ENCODE measurements at regions not wholly inside any gene's neighbourhood (a gene's known extent, or its start where the extent isn't known, plus 50 kb on each side); places are given as distances from the start of the nearest gene placed in this dataset.
A peak's percentile ranks its signal among the peaks of the same experiment; 100 is the strongest.

DNA sequence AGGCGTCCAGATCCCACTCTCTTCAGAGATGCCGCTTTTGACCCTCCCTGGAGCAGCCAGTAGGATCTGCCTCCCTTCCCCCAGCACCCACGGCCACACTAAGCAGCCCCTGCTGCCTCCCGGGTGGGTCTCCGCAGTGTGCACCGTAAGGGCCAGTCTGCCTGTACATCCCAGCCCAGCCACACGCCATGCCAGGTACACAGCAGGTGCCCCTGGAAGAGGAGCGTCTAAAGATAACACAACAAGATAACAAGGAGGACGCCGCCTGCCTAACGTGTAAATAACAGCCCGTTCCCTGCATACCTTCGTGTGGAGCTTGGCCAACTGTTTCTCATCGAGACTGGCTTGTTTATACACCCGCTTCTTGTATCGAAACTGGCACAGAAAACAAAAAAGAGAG, 139.4 kb downstream of the SHANK2 start:
- Histone ChIP-seq H3K4me1 (ENCODE audit: control insufficient read depth in 4 of 4, insufficient read depth in 4 of 4, low read length in 3 of 4) (peaks cover 0 to 3% (median 1%) of the 10 kb centered on the region in 4 donors), H3K36me3 (ENCODE audit: control insufficient read depth in 4 of 4, insufficient read depth in 3 of 4, low read depth in 1 of 4, low read length in 3 of 4) (peaks cover 3 to 33% (median 11%) of the 10 kb centered on the region in 4 donors), H3K9me3 (ENCODE audit: control insufficient read depth in 4 of 4, low read length in 3 of 4) (no peaks in the 10 kb centered on the region), H3K4me3 (ENCODE audit: low read depth in 1 of 3, low read length in 3 of 3) (no peak overlapping the region), H3K27me3 (ENCODE audit: control insufficient read depth in 4 of 4, insufficient read depth in 4 of 4, low read length in 3 of 4) (no peaks in the 10 kb centered on the region), H3K27ac (ENCODE audit: low read depth in 1 of 2, low read length in 2 of 2) (no peak overlapping the region), H3K9ac (ENCODE audit: low read depth in 1 of 2, low read length in 2 of 2) (no peak overlapping the region)
- no peak for DNase-seq (ENCODE audit: low spot score)
- peak; percentile 29 for TF ChIP-seq FOXA2 (IDR thresholded peaks at IDR 0.05)
- no peak for TF ChIP-seq ATF3 (IDR thresholded peaks at IDR 0.05)
- 43% methylated on average over 16 of the region's 16 CpGs for WGBS

- H3K9me3 ChIP-seq (ENCODE audit: control insufficient read depth in 4 of 4, low read length in 3 of 4): no peaks in the 10 kb centered on the region
- H3K36me3 ChIP-seq (ENCODE audit: control insufficient read depth in 4 of 4, insufficient read depth in 3 of 4, low read depth in 1 of 4, low read length in 3 of 4): peaks cover 3 to 38% (median 11%) of the 10 kb centered on the region in 4 donors
- H3K27ac ChIP-seq (ENCODE audit: low read depth in 1 of 2, low read length in 2 of 2): no peak overlapping the region
- no peak for TF ChIP-seq EGR1 (IDR thresholded peaks at IDR 0.05; ENCODE audit: low read depth in 2 of 2)
- no peak for TF ChIP-seq FOXA2 (IDR thresholded peaks at IDR 0.05)
- TF ChIP-seq HNF4G (IDR thresholded peaks at IDR 0.05): no peak
- no peak for TF ChIP-seq HNF4A (conservative IDR thresholded peaks at IDR 0.05)
- TF ChIP-seq TAF1 (conservative IDR thresholded peaks at IDR 0.05): no peak
- no peak for TF ChIP-seq ZBTB33 (IDR thresholded peaks at IDR 0.05)
- TF ChIP-seq CTCF (IDR thresholded peaks at IDR 0.05; ENCODE audit: low read depth, low read length, missing input control): no peak
- TF ChIP-seq ATF3 (IDR thresholded peaks at IDR 0.05): no peak
- TF ChIP-seq FOXA1 (IDR thresholded peaks at IDR 0.05): no peak
- no peak for TF ChIP-seq REST (IDR thresholded peaks at IDR 0.05)
- no peak overlapping the region for H3K4me3 ChIP-seq (ENCODE audit: low read depth in 1 of 3, low read length in 3 of 3)
- no peaks in the 10 kb centered on the region for H3K27me3 ChIP-seq (ENCODE audit: control insufficient read depth in 4 of 4, insufficient read depth in 4 of 4, low read length in 3 of 4)
- H3K4me1 ChIP-seq (ENCODE audit: control insufficient read depth in 4 of 4, insufficient read depth in 4 of 4, low read length in 3 of 4): peaks cover 0 to 2% (median under 1%) of the 10 kb centered on the region in 4 donors
- no peak for DNase-seq (ENCODE audit: low spot score)
- no peak overlapping the region for H3K9ac ChIP-seq (ENCODE audit: low read depth in 1 of 2, low read length in 2 of 2)
- 81% methylated on average over 9 of the region's 9 CpGs for WGBS
Measured at GRCh38 chr11:71112454-71112853, 139.9 kb downstream of the SHANK2 start.

All from liver (tissue), 8 donors.